HL-60 (cell line): ENCODE measurements at regions not wholly inside any gene's neighbourhood (a gene's known extent, or its start where the extent isn't known, plus 50 kb on each side); places are given as distances from the start of the nearest gene placed in this dataset.

Experiments used
- POLR2AphosphoS5 ChIP-seq: IDR thresholded peaks from 2 replicates; pipeline ENCODE4 v1.6.1; 2012; ENCODE audit warnings: low read depth
- TF ChIP-seq, protein P1 (sequence below): IDR thresholded peaks from one replicate; pipeline ENCODE4 v1.5.1; 2011; ENCODE audit warnings: low read length, control low read depth, inconsistent platforms; ENCODE audit not compliant: insufficient read depth

DNA sequence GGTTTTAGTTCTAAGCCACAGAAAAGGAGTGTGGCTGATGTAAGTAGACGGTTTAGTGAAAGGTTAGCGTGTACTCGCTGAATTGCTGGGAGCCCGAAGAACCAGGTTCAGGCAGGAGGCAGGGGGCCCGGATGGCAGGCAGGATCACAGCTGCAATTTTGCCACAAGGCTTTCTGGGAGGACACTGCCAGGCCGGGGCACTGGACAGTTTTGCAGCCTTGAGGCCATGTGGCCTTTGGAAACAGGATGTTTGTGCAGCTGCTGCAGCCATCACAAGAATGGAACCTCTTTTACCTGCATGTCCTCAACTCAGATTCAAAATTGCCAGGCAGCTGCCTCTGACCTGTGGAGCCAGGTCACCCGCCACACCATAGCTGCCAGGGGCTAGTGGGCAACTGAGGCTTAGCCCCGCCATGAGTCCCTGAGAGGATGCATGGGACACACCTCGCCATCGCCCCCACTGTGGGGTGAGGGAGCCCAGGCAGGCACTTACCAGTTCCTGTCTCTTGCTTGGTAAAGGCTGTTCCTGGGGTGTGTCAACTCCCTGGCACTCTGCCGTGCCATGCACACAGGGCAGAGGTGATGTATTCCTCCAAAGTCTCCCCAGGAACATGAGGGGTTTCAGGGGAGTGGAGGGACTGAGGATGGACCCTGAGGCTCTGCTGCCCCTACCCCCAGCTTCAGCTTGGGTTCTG lies 188.6 kb downstream of the RPS24 start:
- TF ChIP-seq, protein P1, sequence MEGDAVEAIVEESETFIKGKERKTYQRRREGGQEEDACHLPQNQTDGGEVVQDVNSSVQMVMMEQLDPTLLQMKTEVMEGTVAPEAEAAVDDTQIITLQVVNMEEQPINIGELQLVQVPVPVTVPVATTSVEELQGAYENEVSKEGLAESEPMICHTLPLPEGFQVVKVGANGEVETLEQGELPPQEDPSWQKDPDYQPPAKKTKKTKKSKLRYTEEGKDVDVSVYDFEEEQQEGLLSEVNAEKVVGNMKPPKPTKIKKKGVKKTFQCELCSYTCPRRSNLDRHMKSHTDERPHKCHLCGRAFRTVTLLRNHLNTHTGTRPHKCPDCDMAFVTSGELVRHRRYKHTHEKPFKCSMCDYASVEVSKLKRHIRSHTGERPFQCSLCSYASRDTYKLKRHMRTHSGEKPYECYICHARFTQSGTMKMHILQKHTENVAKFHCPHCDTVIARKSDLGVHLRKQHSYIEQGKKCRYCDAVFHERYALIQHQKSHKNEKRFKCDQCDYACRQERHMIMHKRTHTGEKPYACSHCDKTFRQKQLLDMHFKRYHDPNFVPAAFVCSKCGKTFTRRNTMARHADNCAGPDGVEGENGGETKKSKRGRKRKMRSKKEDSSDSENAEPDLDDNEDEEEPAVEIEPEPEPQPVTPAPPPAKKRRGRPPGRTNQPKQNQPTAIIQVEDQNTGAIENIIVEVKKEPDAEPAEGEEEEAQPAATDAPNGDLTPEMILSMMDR: no peak
- TF ChIP-seq POLR2AphosphoS5: no peak
